Tibial nerve (tissue), 4 donors: ENCODE measurements at regions not wholly inside any gene's neighbourhood (a gene's known extent, or its start where the extent isn't known, plus 50 kb on each side); places are given as distances from the start of the nearest gene placed in this dataset.

ENCODE experiments used
- EP300 ChIP-seq, 2 donors: sonication (generic); formaldehyde crosslinking; IDR thresholded peaks; one replicate each; pipeline ENCODE4 v1.6.1; 2017; ENCODE audit warnings: antibody characterized with exemption in 2 of 2, mild to moderate bottlenecking in 1 of 2
- TF ChIP-seq, protein P1 (sequence below), 5 experiments: fragments of 200-600 bp in 3 of 5; fragments of 450-650 bp in 2 of 5; sonication (generic) in 3 of 5; IDR thresholded peaks; one replicate each; pipeline ENCODE4 v1.5.1; 2016 to 2019; ENCODE audit warnings: antibody characterized with exemption in 5 of 5, mild to moderate bottlenecking in 3 of 5, moderate library complexity in 2 of 5

DNA sequence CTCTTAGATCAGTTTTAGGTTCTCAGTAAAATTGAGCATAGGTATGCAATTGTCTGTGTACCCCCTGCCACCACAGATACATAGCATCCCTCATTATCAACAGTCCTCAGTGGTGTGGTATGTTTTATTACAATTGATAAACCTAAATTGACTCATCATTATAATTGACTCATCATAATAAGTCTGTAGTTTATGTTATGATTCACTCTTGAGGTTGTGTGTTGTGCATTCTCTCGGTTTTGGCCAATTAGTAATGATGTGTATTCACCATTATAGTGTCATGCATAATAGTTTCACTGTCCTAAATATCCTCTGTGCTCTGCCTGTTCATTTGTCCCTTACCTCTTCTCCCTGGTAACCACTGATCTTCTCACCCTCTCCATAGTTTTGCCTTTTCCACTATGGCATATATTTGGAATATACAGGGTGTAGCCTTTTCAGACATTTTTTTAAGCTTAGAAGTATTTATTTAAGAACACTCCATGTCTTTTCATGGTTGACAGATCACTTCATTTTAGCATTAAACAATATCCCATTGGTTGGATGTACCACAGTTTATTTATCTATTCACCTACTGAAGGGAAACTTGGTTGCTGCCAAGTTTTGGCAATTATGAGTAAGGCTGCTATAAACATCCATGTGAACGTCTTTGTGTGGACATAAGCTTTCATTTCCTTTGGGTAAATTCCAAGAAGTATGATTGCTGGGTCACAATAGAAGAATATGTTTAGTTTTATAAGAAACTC lies 1620.6 kb upstream of the MIR17HG start:
- TF ChIP-seq, protein P1, sequence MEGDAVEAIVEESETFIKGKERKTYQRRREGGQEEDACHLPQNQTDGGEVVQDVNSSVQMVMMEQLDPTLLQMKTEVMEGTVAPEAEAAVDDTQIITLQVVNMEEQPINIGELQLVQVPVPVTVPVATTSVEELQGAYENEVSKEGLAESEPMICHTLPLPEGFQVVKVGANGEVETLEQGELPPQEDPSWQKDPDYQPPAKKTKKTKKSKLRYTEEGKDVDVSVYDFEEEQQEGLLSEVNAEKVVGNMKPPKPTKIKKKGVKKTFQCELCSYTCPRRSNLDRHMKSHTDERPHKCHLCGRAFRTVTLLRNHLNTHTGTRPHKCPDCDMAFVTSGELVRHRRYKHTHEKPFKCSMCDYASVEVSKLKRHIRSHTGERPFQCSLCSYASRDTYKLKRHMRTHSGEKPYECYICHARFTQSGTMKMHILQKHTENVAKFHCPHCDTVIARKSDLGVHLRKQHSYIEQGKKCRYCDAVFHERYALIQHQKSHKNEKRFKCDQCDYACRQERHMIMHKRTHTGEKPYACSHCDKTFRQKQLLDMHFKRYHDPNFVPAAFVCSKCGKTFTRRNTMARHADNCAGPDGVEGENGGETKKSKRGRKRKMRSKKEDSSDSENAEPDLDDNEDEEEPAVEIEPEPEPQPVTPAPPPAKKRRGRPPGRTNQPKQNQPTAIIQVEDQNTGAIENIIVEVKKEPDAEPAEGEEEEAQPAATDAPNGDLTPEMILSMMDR (IDR thresholded peaks at IDR 0.05) = no peak
- no peak for TF ChIP-seq EP300 (IDR thresholded peaks at IDR 0.05)
